GM12891 (cell line): ENCODE measurements at regions not wholly inside any gene's neighbourhood (a gene's known extent, or its start where the extent isn't known, plus 50 kb on each side); places are given as distances from the start of the nearest gene placed in this dataset.

Experiments
- POLR2AphosphoS5 ChIP-seq: IDR thresholded peaks from 2 replicates; pipeline ENCODE4 v1.6.1; 2011; ENCODE audit warnings: low read depth, low read length, control low read depth
- SPI1 ChIP-seq: IDR thresholded peaks from 2 replicates; pipeline ENCODE4 v1.6.1; 2011; ENCODE audit warnings: low read depth, low read length, control low read depth

DNA sequence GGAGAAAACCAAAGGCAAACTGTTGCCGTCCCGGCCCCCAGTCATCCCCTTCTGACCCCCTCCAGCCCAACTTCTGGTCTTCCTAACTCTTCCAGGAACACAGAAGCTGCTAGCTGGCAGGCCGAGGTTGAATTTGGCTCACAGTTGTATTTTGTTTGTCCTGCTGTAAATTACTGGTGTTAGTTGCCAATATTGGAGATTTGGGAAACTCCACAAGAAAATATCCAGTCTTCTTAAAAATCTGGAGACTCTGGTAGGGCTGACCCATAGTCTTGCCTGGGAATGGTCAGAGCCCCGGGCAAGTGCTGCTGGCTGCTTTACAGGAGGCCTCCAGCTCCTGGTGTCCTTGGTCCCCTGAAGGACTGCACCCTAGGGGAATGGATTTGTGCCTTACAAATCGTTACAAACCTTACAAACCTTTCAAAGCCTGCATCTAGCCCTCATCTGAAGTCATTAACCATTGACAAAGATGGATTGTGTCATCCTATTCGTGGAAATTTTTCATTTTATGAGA, 112.0 kb upstream of the MCTP2 start:
- TF ChIP-seq POLR2AphosphoS5 = no peak
- TF ChIP-seq SPI1 = no peak
